DND-41 (cell line): ENCODE measurements at regions not wholly inside any gene's neighbourhood (a gene's known extent, or its start where the extent isn't known, plus 50 kb on each side); places are given as distances from the start of the nearest gene placed in this dataset.

Experiments used
- CTCF ChIP-seq: IDR thresholded peaks from 2 replicates; pipeline ENCODE4 v1.5.1; 2012; ENCODE audit warnings: borderline replicate concordance, low read length, moderate library complexity, mild to moderate bottlenecking; ENCODE audit not compliant: poor library complexity, severe bottlenecking; ENCODE audit errors: extremely low read depth
- EZH2 ChIP-seq: IDR thresholded peaks from 3 replicates; pipeline ENCODE4 v1.6.1; 2012; ENCODE audit warnings: borderline replicate concordance, low read depth, mild to moderate bottlenecking, moderate library complexity, low read length, inconsistent platforms; ENCODE audit not compliant: severe bottlenecking

DNA sequence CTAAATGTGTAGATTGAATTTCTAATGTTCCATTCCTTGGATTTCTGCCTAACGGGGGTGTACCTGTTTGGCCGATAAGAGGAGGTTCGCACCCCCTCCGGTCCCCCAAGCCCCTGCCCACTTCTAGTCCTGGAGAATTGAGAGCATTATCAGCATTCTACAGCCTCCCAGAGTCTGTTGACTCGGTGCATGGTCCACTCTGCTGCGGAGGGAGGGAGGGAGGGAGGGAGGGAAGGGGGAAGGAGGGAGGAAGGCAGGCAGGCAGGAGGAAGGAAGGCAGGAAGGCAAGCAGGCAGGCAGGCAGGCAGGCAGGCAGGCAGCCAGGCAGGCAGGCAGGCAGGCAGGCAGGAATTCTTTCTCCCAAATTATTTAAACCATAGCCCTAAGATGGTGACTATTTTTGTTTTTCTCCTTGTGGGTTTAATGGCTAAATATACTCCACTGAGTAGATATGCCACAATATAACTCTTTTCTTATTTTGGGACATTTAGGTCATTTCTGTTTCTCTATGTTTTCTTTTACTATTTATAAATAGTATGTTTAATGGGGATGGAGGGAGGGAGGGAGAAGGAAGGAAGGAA, 69.5 kb upstream of the CHST15 start:
- TF ChIP-seq CTCF = no peak
- TF ChIP-seq EZH2 = no peak
